GM21528 (cell line): ENCODE measurements at regions not wholly inside any gene's neighbourhood (a gene's known extent, or its start where the extent isn't known, plus 50 kb on each side); places are given as distances from the start of the nearest gene placed in this dataset.
A peak's percentile ranks its signal among the peaks of the same experiment; 100 is the strongest.

ENCODE experiments used
- ATAC-seq: cut with Tn5 transposase; IDR thresholded peaks from one replicate; pipeline ENCODE4 v1.9.1; 2021; ENCODE audit warnings: mild to moderate bottlenecking, moderate library complexity; ENCODE audit not compliant: unreplicated experiment, low FRiP score

- ATAC-seq, result no peak
Measured at GRCh38 chr2:155235710-155236109, 537.2 kb downstream of the KCNJ3 start.

DNA sequence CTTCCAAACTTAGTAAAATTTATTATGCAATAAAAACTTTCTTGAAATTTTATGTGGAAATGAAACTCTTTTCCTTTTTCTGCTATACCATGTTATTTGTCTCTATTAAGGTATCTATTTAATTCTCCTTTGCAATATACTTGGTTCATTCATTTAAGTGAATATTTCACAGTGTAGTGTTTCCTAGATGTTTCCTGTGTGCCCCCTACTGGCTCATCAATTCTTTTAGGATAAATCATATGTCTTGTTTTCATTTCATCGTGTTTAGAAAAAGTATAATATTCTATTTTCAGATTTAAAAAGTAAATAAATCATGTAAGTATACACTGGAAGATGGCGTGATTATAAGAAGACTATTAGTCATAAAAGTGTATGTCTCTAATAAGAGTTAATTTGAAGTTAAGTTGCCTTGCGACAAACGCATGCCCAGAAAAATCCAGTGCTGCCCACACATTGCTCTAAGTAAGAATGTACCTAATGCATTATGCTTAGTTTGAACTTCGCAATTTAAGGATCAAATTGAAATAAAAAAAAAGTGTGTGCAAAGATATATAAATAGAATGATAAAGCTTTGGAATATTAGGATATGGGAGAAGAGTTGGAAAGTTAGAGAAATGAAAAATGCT, 525.4 kb downstream of the KCNJ3 start:
- ATAC-seq, result no peak

DNA sequence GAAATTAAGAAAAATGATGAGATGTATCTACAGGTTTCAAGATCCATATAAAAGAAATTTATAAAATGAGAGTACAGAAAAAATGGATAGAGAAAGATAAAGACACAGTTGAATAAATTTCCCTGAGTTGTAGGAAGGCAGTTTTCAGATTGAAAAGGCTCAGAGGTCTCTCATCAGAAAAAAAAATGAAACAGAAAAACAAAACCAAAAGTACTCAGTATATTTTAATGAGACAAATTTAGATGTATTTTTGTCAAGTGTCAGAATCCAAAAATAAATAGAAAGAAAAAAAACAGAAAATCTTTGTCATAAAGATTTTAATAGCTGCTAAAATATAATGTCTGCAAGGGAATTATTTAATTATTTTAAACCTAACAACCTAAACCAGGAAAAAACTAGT, 520.5 kb downstream of the KCNJ3 start:
- ATAC-seq, result peak; percentile 78

DNA sequence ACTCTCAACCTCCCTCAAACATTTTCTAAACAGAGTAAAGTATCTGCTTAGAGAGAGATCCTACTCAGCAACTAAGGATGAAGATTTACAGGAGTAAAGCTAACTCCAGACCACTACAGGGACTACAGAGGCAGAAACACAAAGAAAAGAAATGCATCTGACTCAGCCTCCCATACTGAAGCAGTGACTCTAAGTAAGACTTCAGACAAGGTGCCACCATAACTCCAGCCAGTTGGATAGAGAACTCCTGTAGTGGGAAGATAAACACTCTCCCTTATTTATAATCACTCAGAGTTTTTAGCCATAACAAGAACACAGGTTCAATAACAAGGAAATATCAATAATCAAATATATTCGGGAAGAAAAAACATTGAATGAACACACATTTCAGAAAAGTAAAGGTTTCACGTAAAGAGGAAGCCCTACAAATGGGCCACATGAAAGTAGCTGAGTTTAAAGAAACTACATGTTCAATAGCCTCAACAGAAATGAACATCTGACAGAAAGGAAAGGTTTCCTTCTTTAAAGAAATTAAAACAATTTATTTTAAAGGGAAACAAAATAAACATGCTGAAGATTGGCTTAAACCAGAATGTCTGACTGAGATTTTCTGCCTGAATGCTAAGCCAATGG, 519.9 kb downstream of the KCNJ3 start:
- ATAC-seq, result peak; percentile 52

DNA sequence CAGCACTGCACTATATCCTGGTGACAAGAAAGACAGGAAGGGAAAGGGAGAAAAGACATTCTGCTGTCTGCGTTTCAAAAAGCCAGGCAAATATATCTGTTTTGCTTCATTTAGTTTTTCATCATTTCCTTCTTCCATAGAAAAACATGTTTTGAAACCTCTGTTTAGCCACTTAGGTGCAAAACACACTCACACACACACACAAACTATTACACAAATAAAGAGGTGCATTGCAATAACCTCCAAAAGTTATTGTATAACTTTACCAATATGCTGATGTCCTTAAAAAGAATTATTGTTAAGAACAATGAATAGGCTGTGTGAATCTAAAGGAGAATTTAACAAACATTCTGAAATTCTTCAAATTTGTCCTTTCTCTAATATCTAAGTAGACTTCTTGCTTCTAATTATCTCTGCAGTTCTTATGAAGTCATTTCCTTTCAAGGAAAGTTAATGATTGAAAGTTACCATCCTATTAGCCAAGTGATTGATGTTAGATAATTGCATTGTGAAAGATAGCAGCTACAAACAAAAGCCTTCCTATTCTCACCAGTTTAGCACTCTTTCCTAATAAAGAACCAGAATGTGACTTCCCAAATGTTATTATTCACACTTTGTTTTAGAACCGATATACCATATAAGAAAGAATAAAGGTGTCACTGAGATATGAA, 516.7 kb downstream of the KCNJ3 start:
- ATAC-seq, result no peak

GRCh38 chr2:155209696-155210450, 511.4 kb downstream of the KCNJ3 start:
- no peak for ATAC-seq

- no peak for ATAC-seq
Measured at GRCh38 chr2:155203178-155203577, 504.7 kb downstream of the KCNJ3 start.

- ATAC-seq, result no peak
Measured at GRCh38 chr2:155200753-155201152, 502.3 kb downstream of the KCNJ3 start.

- ATAC-seq, result no peak
Measured at GRCh38 chr2:155190342-155190741, 491.8 kb downstream of the KCNJ3 start.

GRCh38 chr2:155178921-155179320, 480.4 kb downstream of the KCNJ3 start:
- no peak for ATAC-seq

GRCh38 chr2:155176345-155176744, 477.9 kb downstream of the KCNJ3 start:
- ATAC-seq, result no peak

GRCh38 chr2:155169317-155169716, 470.8 kb downstream of the KCNJ3 start:
- ATAC-seq, result no peak

DNA sequence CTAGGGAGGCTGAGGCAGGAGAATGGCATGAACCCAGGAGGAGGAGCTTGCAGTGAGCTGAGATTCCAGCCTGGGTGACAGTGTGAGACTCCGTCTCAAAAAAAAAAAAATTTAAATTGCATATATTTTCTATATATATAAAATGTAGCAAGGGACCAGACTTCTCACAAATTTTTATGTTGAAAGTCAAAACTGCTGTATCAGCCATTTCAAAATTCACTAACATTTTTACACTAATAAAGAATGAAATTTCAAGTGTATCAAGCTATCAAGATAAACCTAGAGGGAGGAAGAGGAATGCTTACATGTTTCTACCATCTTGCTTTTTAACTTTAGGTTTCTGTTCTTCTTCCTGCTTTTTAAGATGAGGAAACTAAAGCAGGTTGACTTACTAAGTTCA, 464.0 kb downstream of the KCNJ3 start:
- no peak for ATAC-seq

DNA sequence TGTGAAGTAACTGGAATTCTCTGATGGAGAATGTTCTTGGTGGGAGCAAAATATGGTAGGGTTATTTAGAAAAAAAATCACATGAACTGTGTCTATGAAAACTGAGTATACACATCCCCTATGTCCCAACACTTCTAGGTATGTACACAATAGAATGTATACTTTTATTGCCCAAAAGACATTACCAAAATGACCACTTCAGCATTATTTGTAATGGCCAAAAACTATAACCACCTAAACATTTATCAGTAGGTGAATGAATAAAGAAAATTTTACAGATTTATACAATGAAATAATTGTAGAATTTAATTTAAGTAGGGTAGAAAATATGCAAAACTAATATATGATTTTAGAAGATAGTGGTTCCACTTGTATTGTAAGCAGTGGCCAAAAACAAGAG, 462.8 kb downstream of the KCNJ3 start:
- no peak for ATAC-seq

DNA sequence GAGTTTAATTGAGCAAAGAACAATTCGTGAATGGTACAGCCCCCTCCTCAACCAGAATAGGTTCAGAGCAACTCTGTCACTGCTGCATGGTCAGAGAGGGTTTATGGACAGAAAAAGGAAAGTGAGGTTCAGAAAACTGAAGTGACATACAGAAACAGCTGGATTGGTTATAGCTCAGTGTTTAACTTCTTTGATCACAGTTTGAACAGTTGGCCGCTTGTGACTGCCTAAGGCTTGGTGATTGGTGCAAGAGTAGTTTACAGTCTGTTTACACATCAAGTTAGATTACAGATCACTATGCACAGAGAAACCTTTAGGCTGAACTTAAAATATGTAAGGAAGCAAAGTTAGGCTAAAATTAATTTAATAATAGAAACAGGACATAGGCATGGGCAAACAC, 459.2 kb downstream of the KCNJ3 start:
- ATAC-seq, result no peak

- ATAC-seq, result no peak
Measured at GRCh38 chr2:155157065-155157464, 458.6 kb downstream of the KCNJ3 start.

GRCh38 chr2:155151945-155152344, 453.4 kb downstream of the KCNJ3 start:
- no peak for ATAC-seq

GRCh38 chr2:155151472-155151871, 453.0 kb downstream of the KCNJ3 start:
- ATAC-seq, result no peak

DNA sequence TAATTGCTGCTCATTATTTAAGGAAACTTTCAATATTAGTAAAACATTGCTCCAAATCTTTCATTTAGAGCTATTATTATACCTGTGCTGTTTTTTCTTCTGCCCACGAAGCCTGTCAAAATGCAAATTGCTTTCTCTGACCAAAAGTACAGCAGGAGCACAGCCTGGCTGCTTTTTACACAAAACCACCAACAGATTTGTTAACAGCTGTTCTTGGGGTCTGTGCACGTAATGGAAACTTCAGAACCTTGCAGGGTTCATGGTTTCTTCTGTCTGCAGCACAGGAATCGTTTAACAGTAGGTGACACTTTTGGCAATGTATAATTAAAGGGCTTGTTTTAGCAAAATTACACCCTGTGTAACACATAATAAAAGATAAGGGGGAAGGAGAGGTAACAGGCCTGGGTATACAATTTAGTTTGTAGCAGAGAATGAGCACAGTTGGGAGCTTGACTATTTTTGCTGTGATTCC, 447.3 kb downstream of the KCNJ3 start:
- ATAC-seq, result peak; percentile 98

GRCh38 chr2:155141418-155141817, 442.9 kb downstream of the KCNJ3 start:
- no peak for ATAC-seq

GRCh38 chr2:155125585-155126230, 427.2 kb downstream of the KCNJ3 start:
- no peak for ATAC-seq
